Left cardiac atrium (tissue), 4 donors: ENCODE measurements at regions not wholly inside any gene's neighbourhood (a gene's known extent, or its start where the extent isn't known, plus 50 kb on each side); places are given as distances from the start of the nearest gene placed in this dataset.

Source experiments
- ATAC-seq, 2 donors: fragments of 200-7000 bp; cut with Tn5 transposase; one replicate each; pipeline ENCODE4 v1.9.1; 2020; ENCODE audit warnings: mild to moderate bottlenecking in 2 of 2, moderate library complexity in 2 of 2
- DNase-seq: peaks from one replicate; pipeline ENCODE4 v3.0.0-alpha.2; 2020
- intact Hi-C, 2 donors: fragments of 100-400 bp; cut with DNase I; formaldehyde crosslinking; loops; one replicate each; pipeline versions ENCODE4 v1.14.1 to v1.15.1; 2022 to 2023
- microRNA-seq, 2 donors: library from miRNA; unstranded; fragments of <30 nt; microRNA quantifications; one replicate each; pipeline ENCODE4 v1.2.0, GENCODE V29; 2020
- donor health status: DM: no; HTN: yes; CAD: no.
- donor health status: DM: no; HTN: yes; CAD: no; lungs with severe emphysema.
- donor health status: DM: yes; HTN: yes; CAD: no.
- donor health status: Dilated cardiomyopathy.

DNA sequence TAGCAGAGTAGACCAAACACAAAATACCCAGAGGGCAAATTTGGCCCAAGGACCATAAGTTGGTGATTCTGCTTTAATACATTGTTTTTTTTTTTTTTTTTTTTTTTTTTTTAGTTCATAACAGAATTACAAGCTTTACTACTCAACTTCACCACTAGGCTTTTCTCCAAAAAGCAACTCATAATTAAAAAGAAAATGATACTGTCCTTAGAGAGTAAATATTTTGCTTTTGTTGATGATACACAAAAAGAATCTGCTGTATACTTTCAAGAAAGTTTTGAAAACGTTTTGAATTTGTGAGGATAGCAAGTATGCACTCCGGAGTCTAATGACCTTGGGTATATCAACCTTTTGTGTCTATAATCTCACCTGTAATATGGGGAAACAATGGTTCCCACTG is 68.9 kb upstream of the LMO3 start:
- intact Hi-C loops: no loop called here
- DNase-seq: no peak
- no peak for ATAC-seq

DNA sequence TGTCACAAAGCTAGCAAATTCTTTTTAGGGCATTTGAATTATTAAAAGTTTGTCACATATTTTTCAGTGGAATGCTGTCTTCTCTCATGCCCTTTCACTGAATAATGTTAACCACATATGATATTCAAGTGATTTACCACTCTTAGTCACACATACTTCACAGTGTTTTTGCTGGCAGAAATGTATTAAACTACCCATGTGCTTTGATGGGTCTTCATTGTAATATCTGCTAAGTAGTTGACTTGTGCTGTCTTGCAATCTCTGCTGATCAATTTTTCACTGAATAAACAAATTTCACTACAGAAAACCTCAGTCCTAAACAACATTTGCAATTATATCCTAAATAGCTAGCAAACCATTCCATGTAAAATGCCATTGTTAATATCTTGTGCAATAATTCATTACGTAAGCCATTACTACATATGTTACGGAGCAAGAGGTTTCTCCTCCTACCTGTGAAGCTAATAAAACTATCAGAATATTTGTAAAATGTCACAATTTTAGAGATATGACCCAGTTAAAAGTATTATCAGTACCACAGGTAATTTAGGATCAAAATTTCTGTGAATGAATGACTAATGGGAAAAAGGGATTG is 64.6 kb upstream of the LMO3 start:
- no peak for ATAC-seq
- intact Hi-C loops: no loop called here

GRCh38 chr12:16669756-16670155 is 63.8 kb upstream of the LMO3 start:
- intact Hi-C loops: no loop called here
- ATAC-seq (no peak), DNase-seq (no peak)

More for the DNA sequence above, 64.6 kb upstream of the LMO3 start:
- no peak for DNase-seq

- intact Hi-C loops: no loop called here
- no peak for DNase-seq
- no peak for ATAC-seq
Observed at GRCh38 chr12:16668198-16668597, 62.2 kb upstream of the LMO3 start.

DNA sequence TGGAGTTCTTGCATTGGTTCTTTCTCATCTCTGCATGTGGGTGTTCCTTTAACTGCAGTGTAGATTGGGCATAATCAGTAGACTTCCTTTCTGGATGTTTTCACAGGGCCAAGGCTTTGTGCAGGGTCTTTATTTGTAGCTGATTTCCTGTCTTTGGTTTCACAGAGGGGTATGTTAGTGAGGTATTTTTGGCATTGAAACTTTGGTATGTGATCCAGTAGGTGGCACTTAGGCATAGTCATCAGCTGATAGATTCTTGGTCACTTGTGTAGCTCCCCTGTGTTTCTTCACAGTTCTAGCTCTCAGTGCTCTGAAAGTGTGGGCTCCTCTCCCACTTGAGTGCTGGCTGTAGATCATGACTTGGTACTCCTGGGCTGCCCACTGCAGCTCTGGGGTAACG is 52.7 kb upstream of the LMO3 start:
- ATAC-seq (no peak), DNase-seq (no peak)
- intact Hi-C loops: no loop called here

Small RNA genes lying in the stretch of these regions (microRNA-seq; reads per million reads assigned to microRNA genes)
- 0 reads per million in 2 donors for gene MIR3974
